H1 (cell line): ENCODE measurements at regions not wholly inside any gene's neighbourhood (a gene's known extent, or its start where the extent isn't known, plus 50 kb on each side); places are given as distances from the start of the nearest gene placed in this dataset.

Experiments
- CTCF ChIA-PET: fragments of 300-600 bp; sonication (Branson Sonifier 250); formaldehyde crosslinking; loops from one replicate; lab custom pipeline; 2021; ENCODE audit not compliant: partially characterized antibody; lab: Charles Lee
- POLR2A ChIA-PET: fragments of 300-600 bp; sonication (Branson Sonifier 250); formaldehyde crosslinking; loops from one replicate; lab custom pipeline; 2021; ENCODE audit warnings: inconsistent platforms; ENCODE audit not compliant: partially characterized antibody; lab: Charles Lee
- DNase-seq, 2 experiments: peaks; one replicate each; pipeline versions ENCODE4 v3.0.0 to v3.0.0-alpha.2; 2010 to 2022; ENCODE audit warnings: low spot score in 2 of 2, low read depth in 1 of 2, mixed read lengths in 1 of 2
- FAIRE-seq: peaks from 2 replicates; lab custom pipeline; 2011; peaks lifted over from hg19 to GRCh38; lab: Jason Lieb, UNC
- H2AFZ ChIP-seq: 2 replicates; pipeline ENCODE4 v1.8.1; 2012; ENCODE audit warnings: low read length, inconsistent platforms
- H2AK5ac ChIP-seq: 2 replicates; pipeline ENCODE4 v1.6.1; 2013; ENCODE audit warnings: low read depth, low read length
- H2BK120ac ChIP-seq: replicated peaks from 2 replicates; pipeline ENCODE3; 2013; ENCODE audit warnings: low read depth, low read length, inconsistent platforms
- H2BK12ac ChIP-seq: 2 replicates; pipeline ENCODE4 v1.6.1; 2013; ENCODE audit warnings: low read depth, low read length
- H2BK15ac ChIP-seq: 2 replicates; pipeline ENCODE4 v1.6.1; 2013; ENCODE audit warnings: low read length
- H2BK20ac ChIP-seq: 2 replicates; pipeline ENCODE4 v1.6.1; 2013; ENCODE audit warnings: low read length
- H2BK5ac ChIP-seq: 2 replicates; pipeline ENCODE4 v1.6.1; 2013; ENCODE audit warnings: low read depth, low read length
- H3K14ac ChIP-seq: 2 replicates; pipeline ENCODE4 v1.6.1; 2013; ENCODE audit warnings: inconsistent platforms; ENCODE audit not compliant: insufficient read length
- H3K18ac ChIP-seq: 2 replicates; pipeline ENCODE4 v1.6.1; 2013; ENCODE audit warnings: low read length; ENCODE audit errors: extremely low read depth
- H3K23ac ChIP-seq: 2 replicates; pipeline ENCODE4 v1.6.1; 2013; ENCODE audit warnings: inconsistent platforms; ENCODE audit not compliant: insufficient read length
- H3K23me2 ChIP-seq: 2 replicates; pipeline ENCODE4 v1.6.1; 2013; ENCODE audit warnings: low read depth, low read length
- H3K27ac ChIP-seq: 2 replicates; pipeline ENCODE4 v1.6.1; 2011; ENCODE audit warnings: low read depth, low read length, inconsistent platforms
- H3K27me3 ChIP-seq, 4 experiments: replicated peaks in 1 of 4; 1 replicate in 1 of 4; 2 replicates in 3 of 4; pipeline versions ENCODE4 v1.6.1 to v1.8.1; 2011 to 2013; ENCODE audit warnings: low read length in 3 of 4, mild to moderate bottlenecking in 3 of 4, inconsistent platforms in 2 of 4, mixed read lengths in 2 of 4, moderate library complexity in 1 of 4; ENCODE audit not compliant: control insufficient read depth in 3 of 4, insufficient read depth in 3 of 4; ENCODE audit errors: extremely low read depth in 1 of 4
- H3K36me3 ChIP-seq, 4 experiments: 2 replicates each; pipeline versions ENCODE4 v1.6.1 to v1.8.1; 2011 to 2013; ENCODE audit warnings: mild to moderate bottlenecking in 4 of 4, low read length in 3 of 4, moderate library complexity in 2 of 4, control low read depth in 1 of 4, inconsistent platforms in 1 of 4; ENCODE audit not compliant: insufficient read depth in 4 of 4, control insufficient read depth in 2 of 4
- H3K4ac ChIP-seq: replicated peaks from 2 replicates; pipeline ENCODE3; 2013; ENCODE audit warnings: low read length, low read depth, mixed read lengths, inconsistent platforms; ENCODE audit not compliant: insufficient read length
- H3K4me1 ChIP-seq, 4 experiments: replicated peaks in 1 of 4; 1 replicate in 1 of 4; 2 replicates in 3 of 4; pipeline versions ENCODE4 v1.6.1 to v1.8.1; 2011 to 2013; ENCODE audit warnings: low read length in 3 of 4, inconsistent platforms in 2 of 4, mixed read lengths in 1 of 4; ENCODE audit not compliant: insufficient read depth in 4 of 4, control insufficient read depth in 3 of 4
- H3K4me2 ChIP-seq, 2 experiments: 2 replicates each; pipeline versions ENCODE4 v1.6.1 to v1.8.1; 2011 to 2013; ENCODE audit warnings: low read depth in 2 of 2, low read length in 2 of 2, control low read depth in 1 of 2, inconsistent platforms in 1 of 2, mild to moderate bottlenecking in 1 of 2; ENCODE audit not compliant: insufficient read depth in 1 of 2
- H3K4me3 ChIP-seq, 4 experiments: fragments of 200-600, 300-600 bp in 1 of 4; sonication (generic), shearing (Covaris generic), sonication (Bioruptor Twin) in 1 of 4; 2 replicates each; pipeline versions ENCODE4 v1.5.1 to v1.8.1; 2011 to 2016; ENCODE audit warnings: low read length in 4 of 4, low read depth in 3 of 4, control low read depth in 2 of 4, inconsistent platforms in 2 of 4, mild to moderate bottlenecking in 2 of 4, mixed read lengths in 1 of 4, moderate library complexity in 1 of 4; ENCODE audit not compliant: insufficient read depth in 2 of 4; ENCODE audit errors: extremely low read depth in 1 of 4
- H3K56ac ChIP-seq: replicated peaks from 2 replicates; pipeline ENCODE3; 2013; ENCODE audit warnings: low read depth, mild to moderate bottlenecking, mixed read lengths, low read length, inconsistent platforms; ENCODE audit not compliant: insufficient read length
- H3K79me1 ChIP-seq: 2 replicates; pipeline ENCODE4 v1.6.1; 2013; ENCODE audit warnings: low read depth, low read length, control low read depth
- H3K79me2 ChIP-seq, 2 experiments: 2 replicates each; pipeline versions ENCODE4 v1.6.1 to v1.8.1; 2012 to 2013; ENCODE audit warnings: low read length in 2 of 2, mild to moderate bottlenecking in 2 of 2, inconsistent platforms in 1 of 2; ENCODE audit not compliant: insufficient read depth in 2 of 2, control insufficient read depth in 1 of 2
- H3K9ac ChIP-seq, 4 experiments: replicated peaks in 1 of 4; 1 replicate in 1 of 4; 2 replicates in 3 of 4; pipeline versions ENCODE4 v1.6.1 to v1.8.1; 2011 to 2013; ENCODE audit warnings: low read depth in 3 of 4, low read length in 3 of 4, control low read depth in 2 of 4, mild to moderate bottlenecking in 2 of 4, moderate library complexity in 2 of 4, inconsistent platforms in 1 of 4; ENCODE audit errors: extremely low read depth in 1 of 4
- H3K9me3 ChIP-seq, 2 experiments: 2 replicates each; pipeline versions ENCODE4 v1.6.1 to v1.8.1; 2012 to 2013; ENCODE audit warnings: mild to moderate bottlenecking in 2 of 2, moderate library complexity in 2 of 2, control low read depth in 1 of 2, inconsistent platforms in 1 of 2, low read depth in 1 of 2, low read length in 1 of 2, mixed read lengths in 1 of 2; ENCODE audit not compliant: insufficient read depth in 2 of 2
- H4K20me1 ChIP-seq, 2 experiments: replicated peaks in 1 of 2; 2 replicates each; pipeline versions ENCODE3 to v1.8.1; 2011 to 2013; ENCODE audit warnings: inconsistent platforms in 2 of 2, low read length in 2 of 2, mild to moderate bottlenecking in 1 of 2; ENCODE audit not compliant: insufficient read depth in 2 of 2, control insufficient read depth in 1 of 2
- H4K5ac ChIP-seq: 2 replicates; pipeline ENCODE4 v1.6.1; 2013; ENCODE audit warnings: low read length, low read depth, mixed read lengths, inconsistent platforms; ENCODE audit not compliant: insufficient read length
- H4K8ac ChIP-seq: 2 replicates; pipeline ENCODE4 v1.8.0; 2013; ENCODE audit warnings: mild to moderate bottlenecking, moderate library complexity, low read length, inconsistent platforms; ENCODE audit not compliant: insufficient read depth; ENCODE audit errors: extremely low read depth
- H4K91ac ChIP-seq: replicated peaks from 2 replicates; pipeline ENCODE3; 2013; ENCODE audit warnings: low read length, mixed read lengths, inconsistent platforms; ENCODE audit not compliant: insufficient read length
- ASH2L ChIP-seq: fragments of 200-600, 300-600 bp; sonication (generic); IDR thresholded peaks from one replicate; pipeline ENCODE4 v1.7.1; 2017; ENCODE audit warnings: low read length
- CHD1 ChIP-seq: IDR thresholded peaks from 2 replicates; pipeline ENCODE4 v1.6.1; 2012; ENCODE audit warnings: low read depth, low read length, improper control_type of control experiment
- JUND ChIP-seq: IDR thresholded peaks from 2 replicates; pipeline ENCODE4 v1.6.1; 2011; ENCODE audit warnings: mild to moderate bottlenecking, improper control_type of control experiment, low read length
- PHF8 ChIP-seq: fragments of 200-600 bp; sonication (generic); conservative IDR thresholded peaks from 2 replicates; pipeline ENCODE4 v1.7.1; 2012; ENCODE audit warnings: low read depth, mild to moderate bottlenecking, inconsistent platforms, low read length, moderate library complexity
- SIN3A ChIP-seq, 2 experiments: IDR thresholded peaks in 1 of 2; conservative IDR thresholded peaks in 1 of 2; 2 replicates each; pipeline ENCODE4 v1.6.1; 2011 to 2012; ENCODE audit warnings: low read length in 2 of 2, improper control_type of control experiment in 1 of 2, low read depth in 1 of 2, mild to moderate bottlenecking in 1 of 2
- SRF ChIP-seq: IDR thresholded peaks from 2 replicates; pipeline ENCODE4 v1.6.1; 2011; ENCODE audit warnings: mild to moderate bottlenecking, low read depth, low read length, moderate library complexity
- SUZ12 ChIP-seq: fragments of 200-600 bp; sonication (generic); IDR thresholded peaks from 2 replicates; pipeline ENCODE4 v1.6.1; 2012; ENCODE audit warnings: mild to moderate bottlenecking, inconsistent platforms, low read length, moderate library complexity, mixed read lengths
- TEAD4 ChIP-seq: IDR thresholded peaks from 2 replicates; pipeline ENCODE4 v1.6.1; 2012; ENCODE audit warnings: low read depth, low read length, inconsistent platforms, mixed read lengths
- WGBS, 2 experiments: shearing (Covaris generic) in 1 of 2; methylation state at CpG; one replicate each; pipeline versions ENCODE4 v1.1.6 to v1.1.7; 2013 to 2015; ENCODE audit warnings: low lambda C conversion rate in 2 of 2, mixed read lengths in 2 of 2, inconsistent platforms in 1 of 2, low coverage in 1 of 2, missing lambda C conversion rate in 1 of 2; ENCODE audit not compliant: insufficient replicate concordance in 2 of 2, insufficient coverage in 1 of 2, insufficient read length in 1 of 2; ENCODE audit errors: extremely low coverage in 1 of 2, missing lambda C conversion rate in 1 of 2; 5-methylcytosine and 5-hydroxymethylcytosine counted together
- TF ChIP-seq, protein P1 (sequence below), 3 experiments: IDR thresholded peaks; 1 replicate in 2 of 3; 2 replicates in 1 of 3; pipeline versions ENCODE4 v1.5.1 to v1.6.1; 2011; ENCODE audit warnings: low read length in 3 of 3, mild to moderate bottlenecking in 3 of 3, inconsistent platforms in 2 of 3, low read depth in 1 of 3, moderate library complexity in 1 of 3; ENCODE audit not compliant: insufficient read depth in 1 of 3; ENCODE audit errors: control extremely low read depth in 1 of 3

DNA sequence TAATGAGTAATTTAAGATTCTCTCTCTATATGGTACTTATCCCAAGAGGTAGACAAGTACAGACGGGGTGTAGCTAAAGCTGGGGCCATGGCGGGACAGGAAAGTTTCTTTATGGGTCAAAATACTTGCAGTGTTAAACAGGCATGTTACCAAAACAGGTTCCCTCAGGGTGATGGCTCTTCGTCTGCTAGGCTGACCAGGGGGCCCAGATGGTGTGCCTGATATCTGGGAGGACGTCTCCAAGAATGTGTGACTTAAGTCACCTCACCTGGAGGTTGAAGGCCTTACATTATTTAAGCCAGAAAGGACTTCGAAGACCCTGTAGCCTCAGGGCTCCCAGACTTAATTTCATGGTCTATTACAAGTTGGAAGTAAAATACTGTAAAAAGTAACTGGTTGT lies 52.7 kb upstream of the FMOD start:
- Histone ChIP-seq H3K4me2 (no peak overlapping the region), H2BK15ac (no peak overlapping the region), H3K9ac (no peak overlapping the region), H4K8ac (no peak overlapping the region), H3K4me3 (no peak overlapping the region), H3K4ac (no peak overlapping the region), H3K56ac (no peak overlapping the region), H3K4me1 (peaks cover 0 to 2% (median 0%) of the 10 kb centered on the region in 4 experiments; a peak in 2 of 7 replicates), H2AK5ac (no peak overlapping the region), H2AFZ (no peak overlapping the region), H4K20me1 (no peaks in the 10 kb centered on the region), H3K23ac (no peak overlapping the region), H2BK120ac (no peak overlapping the region), H3K14ac (no peak overlapping the region), H2BK12ac (no peak overlapping the region), H2BK5ac (no peak overlapping the region), H4K91ac (no peak overlapping the region), H3K18ac (no peak overlapping the region), H3K27ac (no peak overlapping the region), H2BK20ac (no peak overlapping the region), H3K79me2 (no peaks in the 10 kb centered on the region), H3K27me3 (no peaks in the 10 kb centered on the region), H3K79me1 (no peaks in the 10 kb centered on the region), H3K23me2 (no peaks in the 10 kb centered on the region), H3K36me3 (no peaks in the 10 kb centered on the region), H4K5ac (no peak overlapping the region), H3K9me3 (no peaks in the 10 kb centered on the region)
- POLR2A ChIA-PET = no interaction called here
- CTCF ChIA-PET = interaction anchor here (1.4 kb wide), 1 partner anchor 90 kb away, joined by 4 read pairs; the partner anchor contains the start of gene OPTC
- WGBS, 2 experiments = 82% methylated on average over 5 of the region's 5 CpGs; no CpG with 5 or more reads in 1 of the 2 experiments
- no peak for DNase-seq
- TF ChIP-seq PHF8 (no peak), JUND (no peak), TEAD4 (no peak), ASH2L (no peak), SIN3A (conservative IDR thresholded peaks at IDR 0.05 in 1 of 2, IDR thresholded peaks at IDR 0.05 in 1 of 2; ENCODE audit: low read depth in 1 of 2, low read length in 2 of 2) (no peak), SRF (no peak), CHD1 (no peak), SUZ12 (no peak)
- TF ChIP-seq, protein P1, sequence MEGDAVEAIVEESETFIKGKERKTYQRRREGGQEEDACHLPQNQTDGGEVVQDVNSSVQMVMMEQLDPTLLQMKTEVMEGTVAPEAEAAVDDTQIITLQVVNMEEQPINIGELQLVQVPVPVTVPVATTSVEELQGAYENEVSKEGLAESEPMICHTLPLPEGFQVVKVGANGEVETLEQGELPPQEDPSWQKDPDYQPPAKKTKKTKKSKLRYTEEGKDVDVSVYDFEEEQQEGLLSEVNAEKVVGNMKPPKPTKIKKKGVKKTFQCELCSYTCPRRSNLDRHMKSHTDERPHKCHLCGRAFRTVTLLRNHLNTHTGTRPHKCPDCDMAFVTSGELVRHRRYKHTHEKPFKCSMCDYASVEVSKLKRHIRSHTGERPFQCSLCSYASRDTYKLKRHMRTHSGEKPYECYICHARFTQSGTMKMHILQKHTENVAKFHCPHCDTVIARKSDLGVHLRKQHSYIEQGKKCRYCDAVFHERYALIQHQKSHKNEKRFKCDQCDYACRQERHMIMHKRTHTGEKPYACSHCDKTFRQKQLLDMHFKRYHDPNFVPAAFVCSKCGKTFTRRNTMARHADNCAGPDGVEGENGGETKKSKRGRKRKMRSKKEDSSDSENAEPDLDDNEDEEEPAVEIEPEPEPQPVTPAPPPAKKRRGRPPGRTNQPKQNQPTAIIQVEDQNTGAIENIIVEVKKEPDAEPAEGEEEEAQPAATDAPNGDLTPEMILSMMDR (IDR thresholded peaks at IDR 0.05; ENCODE audit: control extremely low read depth in 1 of 3, insufficient read depth in 1 of 3, low read depth in 1 of 3, low read length in 3 of 3) = no peak
- no peak for FAIRE-seq
